ENCODE measurements at regions not wholly inside any gene's neighbourhood (a gene's known extent, or its start where the extent isn't known, plus 50 kb on each side); places are given as distances from the start of the nearest gene placed in this dataset.
"Not testable (repeated sequence)": the region's sequence is repeated elsewhere in the genome, so short reads cannot be mapped to it uniquely, and the experiment has no call there.

DNA sequence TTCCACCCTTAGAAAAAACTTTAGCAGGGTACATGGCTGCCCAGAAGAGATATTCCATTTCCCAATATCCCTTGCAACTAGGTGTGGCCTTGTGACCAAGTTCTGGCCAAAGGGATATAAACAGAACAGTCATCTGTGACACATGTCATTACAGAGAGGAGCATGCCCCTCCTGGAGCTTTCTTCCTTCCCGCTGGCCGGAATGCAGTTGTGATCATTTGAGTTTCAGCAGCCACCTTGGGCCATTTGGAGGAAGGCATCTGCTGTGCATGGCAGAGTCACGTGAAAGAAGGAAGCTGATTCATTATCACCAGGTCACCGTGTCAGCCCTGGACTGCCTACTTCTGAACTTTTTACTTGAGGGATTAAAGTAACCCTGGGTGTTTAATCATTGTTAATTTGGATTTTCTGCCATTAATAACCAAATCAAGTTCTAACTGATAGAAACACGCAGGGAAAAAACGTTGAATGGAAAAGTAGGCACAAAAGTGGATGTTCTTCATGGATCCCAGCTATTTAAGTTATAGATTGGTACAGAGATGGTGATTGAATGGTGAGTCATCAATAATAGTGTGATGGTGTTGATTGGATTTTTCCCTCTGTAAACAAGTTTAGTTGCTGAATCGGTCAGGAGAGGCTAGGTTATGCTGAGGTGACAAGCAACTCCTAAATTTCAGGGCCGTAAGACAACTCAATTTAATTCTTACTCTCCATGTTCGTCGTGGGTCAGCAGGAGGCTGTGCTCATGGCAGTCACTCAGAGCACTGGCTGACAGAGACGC, 80.7 kb upstream of the CCDC167 start:
- DNase-seq, result no peak

DNA sequence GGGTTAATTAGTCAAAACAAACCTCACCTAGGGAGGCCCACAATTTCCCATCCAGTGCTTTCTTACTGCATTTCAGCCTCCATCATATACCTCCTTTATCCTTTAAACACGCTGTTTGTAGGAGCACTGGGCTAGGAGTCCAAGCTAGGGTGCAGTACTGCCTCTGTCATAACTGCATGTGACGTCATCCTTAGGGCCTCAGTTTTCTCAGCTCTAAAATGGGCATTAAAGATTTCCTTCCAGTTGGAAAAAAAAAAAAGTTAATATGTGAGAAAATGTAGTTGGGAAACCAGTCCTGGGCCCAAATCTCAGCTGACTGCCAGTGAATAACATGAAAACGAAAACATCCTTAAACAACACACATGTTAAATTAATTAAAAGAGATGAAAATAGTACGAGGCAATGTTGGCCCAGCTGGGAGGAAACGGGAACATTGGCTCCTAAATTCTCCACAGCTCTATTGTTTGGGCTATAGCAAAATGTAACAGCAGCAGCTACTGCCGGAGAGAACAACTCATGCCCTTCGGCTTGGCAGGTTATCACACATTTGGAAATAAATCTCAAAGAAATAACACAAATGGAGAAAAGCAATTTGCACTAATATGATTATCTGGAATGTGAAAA, 79.9 kb upstream of the CCDC167 start:
- no peak for DNase-seq

DNA sequence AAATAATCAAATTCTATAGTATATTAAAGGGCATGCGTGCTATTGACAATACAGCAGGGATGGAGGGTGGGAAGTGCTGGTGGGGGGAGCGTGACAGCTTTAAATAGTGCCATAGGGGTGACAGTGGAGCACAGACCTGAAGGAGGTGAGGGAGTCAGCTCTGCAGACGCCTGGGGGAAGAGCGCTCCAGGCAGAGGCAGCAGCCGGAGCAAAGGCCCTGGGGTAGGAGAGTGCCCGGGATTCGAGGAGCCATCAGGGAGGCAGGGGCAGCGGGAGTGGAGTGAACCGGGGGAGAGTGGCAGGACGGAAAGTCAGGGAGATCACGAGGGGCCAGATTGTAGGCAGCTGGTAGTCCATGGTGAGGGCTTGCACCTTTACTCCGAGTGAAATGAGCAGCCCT, 78.4 kb upstream of the CCDC167 start:
- no peak for DNase-seq

DNA sequence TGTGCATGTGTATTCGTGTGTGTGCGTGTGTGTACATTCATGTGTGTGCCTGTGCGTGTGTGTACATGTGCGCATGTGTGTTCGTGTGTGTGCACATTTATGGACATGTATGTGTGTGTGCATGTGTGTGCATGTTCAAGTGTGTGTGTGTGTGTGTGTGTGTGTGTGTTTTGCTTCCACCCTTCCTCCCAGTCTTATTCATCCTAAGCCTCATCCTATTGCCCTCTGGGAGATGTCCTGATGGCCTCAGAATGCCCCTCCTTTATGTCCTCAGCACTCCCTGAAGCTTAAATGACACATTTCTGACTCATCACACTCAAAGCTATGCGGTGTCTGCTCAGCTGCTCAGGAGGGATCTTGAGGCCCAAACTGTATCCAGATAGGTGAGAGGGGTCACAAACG, 76.6 kb upstream of the CCDC167 start:
- no peak for DNase-seq

DNA sequence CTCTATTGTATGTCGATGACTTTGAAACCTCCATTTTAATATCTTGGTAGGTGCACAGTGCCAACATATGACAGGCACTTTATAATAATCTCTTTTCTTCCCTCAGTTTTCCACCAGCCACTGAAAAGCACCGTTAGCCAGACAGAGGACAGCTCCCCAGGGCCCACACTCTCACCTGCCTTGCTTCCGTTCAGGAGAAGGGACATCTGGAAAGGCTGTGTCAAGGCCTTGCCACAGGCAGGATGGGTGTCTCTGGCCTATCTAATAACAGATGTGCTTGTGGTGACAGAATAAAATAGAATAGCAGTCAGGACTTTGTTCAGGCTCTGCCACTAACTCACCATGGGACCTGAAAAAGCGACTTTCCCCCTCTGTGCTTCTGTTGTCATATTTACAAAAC, 75.5 kb upstream of the CCDC167 start:
- no peak for DNase-seq

DNA sequence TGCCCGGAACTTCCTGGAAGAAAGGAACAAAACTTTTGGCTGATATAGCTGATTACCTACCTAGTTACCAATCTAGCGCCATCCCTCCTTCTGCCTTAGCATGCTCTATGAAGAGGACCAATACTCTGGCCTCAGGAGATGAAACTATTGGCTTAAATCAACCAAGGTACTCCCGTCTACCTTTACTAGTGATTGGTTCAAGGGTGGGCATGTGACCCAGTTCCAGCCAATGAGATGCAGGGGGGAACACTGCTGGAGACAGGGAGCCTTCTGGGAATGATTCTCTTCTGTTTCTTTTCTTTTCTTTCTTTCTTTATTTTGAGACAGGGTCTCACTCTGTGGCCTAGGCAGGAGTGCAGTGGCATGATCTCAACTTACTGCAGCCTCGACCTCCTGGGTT, 72.6 kb upstream of the CCDC167 start:
- no peak for DNase-seq

DNA sequence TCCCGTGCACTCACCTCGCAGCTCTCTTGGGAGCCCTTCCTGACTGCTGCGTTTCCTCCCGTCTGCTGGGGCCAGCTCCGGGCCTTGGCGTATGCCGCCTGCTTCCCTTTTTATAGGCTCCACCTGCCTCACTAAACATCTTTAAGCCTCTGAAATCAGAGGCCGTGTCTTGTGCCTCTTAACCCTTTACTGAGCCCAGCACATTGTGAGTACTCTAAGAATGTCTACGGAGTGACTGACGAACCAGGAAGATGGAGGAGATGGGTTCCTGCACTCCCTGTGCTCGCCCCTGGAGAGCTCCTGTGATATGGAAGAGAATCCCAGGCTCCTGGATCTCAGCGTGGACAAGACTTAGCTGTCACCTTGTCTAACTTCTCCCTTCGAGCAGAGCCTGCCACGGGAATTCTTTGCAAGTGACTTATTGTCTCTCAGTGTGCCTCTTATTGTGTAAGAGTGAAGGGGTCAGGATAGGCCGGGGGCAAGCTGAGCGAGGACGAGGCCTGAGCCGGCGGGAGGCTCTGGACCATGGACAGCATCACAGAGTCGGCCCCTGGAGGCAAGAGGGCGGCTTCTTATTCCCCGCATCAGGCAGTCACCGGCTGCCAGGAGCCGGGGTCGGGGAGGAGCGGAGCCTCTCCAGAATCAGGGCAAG, 70.9 kb upstream of the CCDC167 start:
- no peak for DNase-seq

DNA sequence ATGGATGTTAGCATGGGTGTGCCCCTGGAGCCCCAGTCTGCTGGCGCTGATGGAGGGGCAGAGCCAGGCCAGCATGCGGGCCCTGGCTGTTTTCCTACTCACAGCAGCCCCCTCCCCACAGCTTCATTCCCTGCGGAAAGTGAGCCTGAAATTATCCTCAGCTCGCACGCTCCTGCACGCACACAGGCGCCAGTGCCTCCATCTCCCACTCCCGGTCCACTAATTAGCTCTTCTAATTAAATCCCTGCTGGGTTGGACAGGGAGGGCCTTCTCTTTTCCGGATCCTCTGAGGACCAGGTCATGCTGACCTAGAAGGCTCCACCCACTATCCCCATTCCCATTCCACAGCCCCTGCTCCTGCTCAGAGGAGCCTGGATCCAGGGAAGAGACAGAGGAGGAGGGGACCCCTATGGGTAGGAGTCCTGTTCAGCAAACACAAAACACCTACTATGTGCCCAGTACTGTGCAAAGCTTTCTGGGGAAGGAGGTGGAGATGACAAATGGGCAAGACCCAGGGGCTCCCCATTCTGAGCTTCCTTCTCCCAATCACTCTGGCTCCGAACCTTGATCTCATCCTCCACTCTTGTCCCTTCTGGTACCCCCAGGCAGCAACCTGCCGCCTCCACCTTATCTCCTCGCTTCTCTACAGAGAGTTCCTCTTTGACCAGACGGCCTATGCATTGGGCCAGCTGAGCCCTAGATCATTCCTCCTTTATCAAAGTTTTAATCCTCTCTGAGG, 70.2 kb upstream of the CCDC167 start:
- DNase-seq, result no peak

DNA sequence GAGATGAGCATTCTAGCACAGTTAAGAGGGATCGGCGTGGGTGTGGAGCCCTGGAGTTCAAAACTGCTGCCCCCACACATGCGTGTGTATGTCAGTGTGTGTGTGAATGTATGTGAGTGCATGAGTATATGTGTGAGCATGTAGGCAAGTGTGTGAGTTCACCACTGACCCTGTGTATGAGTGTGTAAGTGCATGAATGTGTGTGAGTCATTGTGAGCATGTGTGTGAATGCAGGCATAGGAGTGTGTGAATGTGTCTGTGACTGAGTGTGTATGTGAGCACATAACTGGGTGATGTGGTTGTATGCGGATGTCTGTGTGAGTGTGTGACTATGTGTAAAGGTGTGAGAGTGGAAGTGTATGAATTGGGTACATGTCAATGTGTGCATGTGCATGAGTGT, 69.6 kb upstream of the CCDC167 start:
- no peak for DNase-seq

DNA sequence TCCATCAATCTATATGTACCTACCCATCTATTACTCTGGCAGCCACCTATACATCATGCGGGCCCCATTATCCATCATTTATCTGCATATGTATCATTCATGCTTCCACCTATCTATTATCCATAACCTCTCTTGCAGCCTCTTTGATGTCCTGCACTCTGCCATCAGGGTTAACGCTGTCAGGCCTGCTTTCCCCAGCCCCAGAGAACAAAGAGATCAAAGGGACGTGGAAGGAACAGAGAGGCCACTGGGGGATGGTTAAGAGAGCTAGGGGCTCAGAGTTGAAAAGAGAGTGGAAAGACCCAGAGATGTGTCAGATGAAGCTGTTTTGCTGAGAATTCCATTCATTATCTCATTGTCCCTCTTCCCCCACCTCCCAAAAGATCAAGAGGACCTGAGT, 67.3 kb upstream of the CCDC167 start:
- DNase-seq, result no peak

DNA sequence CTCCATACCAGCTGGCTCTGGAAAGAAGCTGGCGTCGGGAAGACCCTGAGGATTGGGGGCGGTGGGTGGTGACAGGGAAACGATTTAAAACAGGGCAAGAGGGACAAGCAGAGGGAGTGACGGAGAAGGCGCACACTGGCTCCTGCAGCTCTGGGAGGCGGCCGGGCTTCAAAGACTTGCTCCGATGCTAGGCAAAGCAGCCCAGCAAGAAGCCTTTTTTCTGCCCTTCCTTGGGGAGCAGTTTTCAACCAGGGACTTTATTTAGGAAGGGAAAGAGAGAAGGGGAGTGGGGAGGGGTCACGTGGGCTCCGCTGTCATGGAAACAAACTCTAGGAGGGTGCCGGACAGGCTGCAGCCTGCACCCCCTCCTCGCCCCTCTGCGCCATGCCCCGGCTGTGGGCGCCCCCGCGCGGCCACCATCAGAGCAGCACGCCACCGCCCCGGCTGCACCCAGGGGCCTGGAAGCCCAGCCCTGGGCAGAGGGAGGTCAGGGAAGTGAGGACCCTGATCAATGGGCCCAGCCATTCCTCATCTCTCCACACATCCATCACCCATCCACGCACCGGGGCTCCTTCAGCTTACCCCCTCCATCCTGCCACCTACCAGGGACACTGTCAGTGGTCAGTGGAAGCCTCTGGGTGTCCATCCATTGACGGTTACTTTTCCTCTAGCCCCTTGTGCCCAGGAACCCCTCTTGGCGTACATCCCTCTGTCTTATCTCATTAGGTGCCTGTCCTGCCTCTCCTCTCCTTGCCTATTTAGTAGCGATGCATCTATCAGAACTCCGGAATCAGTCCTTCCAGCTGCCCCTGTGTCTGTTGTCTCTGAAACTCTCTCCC, 66.6 kb upstream of the CCDC167 start:
- peak; percentile 72 for DNase-seq

DNA sequence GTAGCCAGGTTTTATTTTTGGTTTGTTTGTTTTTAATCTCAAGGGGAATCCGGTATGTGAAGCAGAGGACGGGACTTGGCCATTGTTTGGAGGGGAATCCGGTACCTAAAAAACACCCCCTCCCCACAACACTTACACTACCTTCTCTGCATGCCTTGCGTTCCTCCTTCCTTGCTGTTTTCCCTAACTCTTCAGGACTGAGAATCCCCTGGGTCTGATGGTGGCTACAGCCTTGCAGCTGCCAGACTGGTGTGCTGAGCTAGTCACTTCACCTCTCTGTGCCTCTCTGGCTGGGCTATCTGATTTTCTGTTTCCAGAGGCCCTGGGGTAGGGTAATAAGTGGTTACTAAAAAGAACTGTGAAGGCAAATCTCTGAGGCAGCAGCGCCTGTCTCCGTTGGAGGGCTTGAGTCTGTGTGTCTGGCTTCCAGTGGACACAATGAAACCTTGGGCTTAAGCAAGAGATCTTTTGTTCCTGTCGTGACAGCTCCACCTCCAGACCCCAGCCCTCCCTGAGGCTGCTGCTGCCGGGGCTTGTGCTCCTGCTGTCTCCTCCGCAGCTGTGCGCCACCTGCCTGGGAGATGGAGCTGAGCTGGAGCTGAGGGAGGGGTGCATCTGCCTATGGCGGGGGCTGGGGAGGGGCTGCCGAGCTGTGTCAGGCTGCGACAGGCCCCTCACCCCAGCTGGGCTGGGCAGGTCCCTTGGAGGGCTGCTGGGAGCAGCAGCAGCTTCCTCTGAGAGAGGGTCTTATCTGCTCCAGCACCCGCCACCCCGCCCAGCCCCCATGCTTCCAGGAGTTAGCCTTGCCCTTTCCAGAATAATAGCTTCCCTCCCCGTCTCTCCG, 65.8 kb upstream of the CCDC167 start:
- peak; percentile 82 for DNase-seq

DNA sequence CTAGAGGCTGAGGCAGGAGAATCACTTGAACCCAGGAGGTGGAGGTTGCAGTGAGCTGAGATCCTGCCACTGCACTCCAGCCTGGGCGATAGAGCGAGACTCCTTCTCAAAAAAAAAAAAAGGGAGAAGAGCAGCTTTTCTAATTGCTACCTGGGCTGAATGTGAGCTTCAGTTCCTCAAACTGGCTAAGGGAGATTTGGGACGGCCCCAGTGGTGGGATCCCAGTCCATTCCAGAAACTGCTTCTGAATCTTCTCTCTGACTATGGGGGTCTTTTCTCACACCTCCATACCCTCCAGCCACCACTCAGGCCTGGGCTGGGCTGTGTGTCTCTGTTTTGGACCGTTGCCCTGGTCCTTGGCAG, 63.2 kb upstream of the CCDC167 start:
- DNase-seq, result not testable (repeated sequence)

DNA sequence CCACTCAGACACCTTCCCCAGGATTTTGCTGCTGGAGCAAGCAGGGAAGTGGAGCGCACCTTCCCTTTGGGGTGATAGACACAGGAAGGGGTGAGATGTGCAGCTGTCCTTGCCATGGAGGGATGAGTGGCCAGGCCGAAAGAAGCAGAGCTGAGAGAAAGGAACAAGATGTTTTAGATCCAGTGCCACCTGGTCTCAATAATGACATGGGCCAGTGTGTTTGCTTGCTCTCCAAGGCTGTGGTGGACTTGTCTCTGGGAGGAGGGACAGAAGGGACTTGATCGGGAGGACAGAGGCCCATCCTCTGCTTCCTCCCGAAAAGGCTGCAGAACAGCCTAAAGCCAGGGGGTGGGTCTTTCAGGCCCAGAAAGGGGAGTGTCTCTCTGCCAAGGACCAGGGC, 61.7 kb upstream of the CCDC167 start:
- no peak for DNase-seq

DNA sequence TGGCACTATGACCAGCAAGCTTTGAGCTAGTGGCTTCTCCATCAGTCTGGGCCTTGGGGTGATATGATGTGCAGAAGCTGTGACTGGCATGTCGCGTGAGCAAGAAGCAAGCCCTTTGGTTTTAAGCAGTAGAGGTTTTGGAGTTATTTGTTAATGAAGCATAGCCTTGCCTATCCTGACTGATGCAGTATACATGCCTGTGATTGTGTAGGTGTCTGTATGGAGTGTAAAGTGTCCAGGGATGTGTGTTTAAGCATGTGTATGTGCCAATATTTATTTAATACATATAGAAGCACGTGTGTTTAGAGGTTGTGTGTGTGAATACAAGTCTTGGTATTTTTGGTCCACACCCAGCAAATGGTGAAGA, 61.0 kb upstream of the CCDC167 start:
- DNase-seq, result no peak

DNA sequence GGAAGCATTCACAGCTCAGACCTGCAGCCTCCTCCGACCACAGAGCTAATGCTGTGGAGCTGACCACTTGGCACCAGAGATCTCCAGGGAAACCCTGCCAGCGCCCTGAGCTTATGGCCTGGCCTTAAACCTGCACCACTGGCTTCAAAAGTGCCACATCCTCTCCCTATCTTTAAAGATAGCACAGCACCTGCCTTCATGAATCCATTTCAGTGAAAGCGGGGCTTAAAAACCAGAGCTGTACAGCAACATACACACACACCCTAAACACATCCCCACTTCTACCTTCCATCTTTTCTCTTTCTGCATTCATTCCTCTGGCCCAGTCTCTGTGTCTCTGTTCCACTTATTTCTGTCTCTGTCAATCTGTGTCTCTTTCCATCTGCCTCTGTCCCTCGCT, 59.8 kb upstream of the CCDC167 start:
- no peak for DNase-seq

DNA sequence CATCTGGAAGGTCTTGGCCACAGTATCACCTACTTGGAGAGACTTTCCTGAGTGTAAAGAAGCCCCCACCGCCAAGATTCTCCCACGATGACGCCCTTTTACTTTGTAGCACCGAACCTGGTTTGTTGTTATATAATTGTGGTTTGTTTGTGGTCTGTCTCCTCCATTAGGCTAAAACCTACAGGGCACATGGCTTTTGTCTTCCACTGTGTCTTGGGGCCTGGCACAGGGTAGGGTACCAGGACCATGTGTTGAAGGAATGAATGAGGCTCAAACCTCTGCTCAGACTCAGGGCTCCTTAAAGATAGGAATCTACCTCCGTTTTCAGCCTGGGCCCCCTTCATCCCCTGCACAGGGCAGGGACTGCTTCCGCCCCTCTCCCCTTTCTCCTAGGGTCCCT, 59.4 kb upstream of the CCDC167 start:
- DNase-seq, result no peak

DNA sequence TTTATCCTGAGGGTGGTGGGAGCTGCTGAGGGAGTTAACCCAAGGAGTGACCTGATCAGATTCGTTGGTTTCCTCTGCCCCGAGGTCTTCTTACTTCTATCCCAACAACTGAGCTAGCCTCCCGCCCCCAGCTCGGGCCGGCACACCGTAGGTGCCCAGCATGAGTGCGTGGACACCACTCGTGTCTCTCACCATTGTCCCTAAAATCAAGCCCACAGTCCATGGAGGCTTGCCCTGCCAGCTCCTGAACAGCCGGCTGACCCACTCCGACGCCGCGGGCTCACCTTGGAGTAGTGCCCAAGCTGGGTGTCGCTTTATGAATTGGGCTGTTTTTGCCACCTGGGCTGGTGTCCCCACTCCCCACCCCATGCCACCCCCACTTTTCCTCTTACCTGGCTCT, 59.0 kb upstream of the CCDC167 start:
- DNase-seq, result no peak

DNA sequence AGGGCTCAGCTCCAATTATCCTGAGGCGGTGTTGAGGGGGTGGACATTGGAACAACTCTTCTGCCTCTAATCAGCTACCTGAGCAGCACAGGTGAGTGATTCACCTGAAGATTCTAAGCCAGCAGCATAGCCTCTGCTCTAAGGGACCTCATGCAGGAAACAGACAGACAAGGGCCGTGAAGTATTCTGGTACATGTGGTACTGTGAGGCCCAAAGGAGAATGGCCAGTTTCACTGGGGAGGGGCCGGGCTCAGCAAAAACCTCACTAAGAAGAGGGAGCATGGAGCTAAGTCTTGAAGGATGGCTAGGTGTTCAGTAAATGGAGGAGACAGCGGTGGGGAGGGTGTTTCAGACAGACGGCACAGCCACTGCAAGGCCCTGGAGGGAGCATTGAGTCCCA, 58.5 kb upstream of the CCDC167 start:
- no peak for DNase-seq

DNA sequence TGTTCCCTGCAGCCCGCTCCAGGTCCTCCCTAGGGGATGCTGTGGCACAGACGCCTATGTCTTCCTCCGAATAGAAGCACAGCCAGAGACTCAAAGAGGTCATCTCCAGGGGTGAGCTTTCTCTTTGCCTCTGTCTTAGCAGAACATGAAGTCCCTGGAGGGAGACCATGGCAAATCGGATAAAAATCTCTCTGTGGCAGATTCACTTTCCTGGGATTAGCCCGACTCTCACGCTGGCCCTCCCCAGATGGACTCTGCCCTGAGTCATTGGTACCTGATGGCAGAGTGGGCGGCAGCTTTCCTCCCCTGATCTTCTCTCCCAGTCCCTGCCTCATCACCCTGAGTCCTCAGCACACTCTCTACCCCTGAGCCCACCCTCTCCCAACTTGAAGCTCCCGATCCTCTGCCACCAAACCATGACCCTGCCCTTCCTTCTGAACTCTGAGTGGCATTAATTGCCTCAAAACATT, 58.0 kb upstream of the CCDC167 start:
- DNase-seq, result no peak

DNA sequence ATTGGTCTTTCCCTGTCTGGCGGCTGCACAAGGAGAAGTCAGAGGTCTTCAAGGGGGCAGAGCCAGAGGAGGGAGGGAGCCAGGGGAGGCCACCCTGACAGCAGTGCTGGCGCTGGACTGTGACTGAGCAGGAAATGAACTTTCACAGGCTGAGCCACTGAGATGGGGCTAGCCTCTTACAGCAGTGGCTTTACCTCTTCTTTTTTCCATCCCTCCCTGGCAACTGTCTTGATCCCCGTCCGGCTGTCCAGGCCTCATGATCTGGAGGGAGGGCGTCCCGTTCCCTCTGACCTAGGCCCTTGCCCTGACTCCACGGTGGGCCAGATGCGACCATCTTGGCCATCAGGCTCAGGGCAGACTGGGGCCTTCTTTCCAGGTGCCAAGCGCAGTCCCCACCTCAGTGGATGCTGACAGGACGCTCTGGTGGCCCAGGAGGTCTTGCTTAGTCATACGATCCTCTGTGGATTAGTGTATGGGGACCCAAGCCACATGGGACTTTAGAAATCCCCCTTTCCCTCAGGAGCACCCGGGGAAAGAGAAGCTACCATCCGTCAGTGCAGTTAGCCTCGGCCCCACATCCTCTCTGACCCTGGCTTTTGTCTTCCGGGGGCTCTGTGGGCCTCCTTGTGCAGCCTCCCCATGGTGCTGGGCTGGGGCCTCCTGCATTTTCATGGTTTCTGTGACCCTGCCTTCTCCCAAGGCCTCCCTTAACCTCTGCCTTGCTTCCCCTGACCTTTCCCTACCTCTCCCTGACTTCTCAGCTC, 57.4 kb upstream of the CCDC167 start:
- DNase-seq, result no peak

All from NCI-H345 (cell line).